Smooth muscle cell (in vitro differentiated cells): ENCODE measurements at regions not wholly inside any gene's neighbourhood (a gene's known extent, or its start where the extent isn't known, plus 50 kb on each side); places are given as distances from the start of the nearest gene placed in this dataset.

Experiments used
- DNase-seq: peaks from one replicate; lab custom pipeline; 2025; ENCODE audit not compliant: unreplicated experiment; lab: John Stamatoyannopoulos, UW
- H2AFZ ChIP-seq: fragments of 200-600 bp; sonication (generic); 2 replicates; pipeline ENCODE4 v1.6.0; 2016; ENCODE audit warnings: antibody characterized with exemption, low read depth, mild to moderate bottlenecking
- H3F3A ChIP-seq: fragments of 200-600 bp; sonication (generic); 2 replicates; pipeline ENCODE4 v1.6.0; 2017; ENCODE audit warnings: antibody characterized with exemption, low read depth
- H3K27ac ChIP-seq: fragments of 200-600 bp; sonication (generic); 2 replicates; pipeline ENCODE4 v1.5.1; 2016; ENCODE audit warnings: low read depth, mild to moderate bottlenecking
- H3K27me3 ChIP-seq: fragments of 200-600 bp; sonication (generic); 2 replicates; pipeline ENCODE4 v1.6.1; 2016; ENCODE audit warnings: low read depth, mild to moderate bottlenecking
- H3K36me3 ChIP-seq: fragments of 200-600 bp; sonication (generic); 2 replicates; pipeline ENCODE4 v1.5.1; 2016; ENCODE audit warnings: low read depth
- H3K4me1 ChIP-seq: fragments of 200-600 bp; sonication (generic); 2 replicates; pipeline ENCODE4 v1.5.1; 2016; ENCODE audit warnings: low read depth
- H3K4me2 ChIP-seq: fragments of 200-600 bp; sonication (generic); 2 replicates; pipeline ENCODE4 v1.6.0; 2016; ENCODE audit warnings: mild to moderate bottlenecking
- H3K4me3 ChIP-seq: fragments of 200-600 bp; sonication (generic); 2 replicates; pipeline ENCODE4 v1.5.1; 2016; ENCODE audit warnings: mild to moderate bottlenecking
- H3K79me2 ChIP-seq: fragments of 200-600 bp; sonication (generic); 2 replicates; pipeline ENCODE4 v1.6.0; 2016; ENCODE audit warnings: low read depth, mild to moderate bottlenecking
- H3K9ac ChIP-seq: fragments of 200-600 bp; sonication (generic); 2 replicates; pipeline ENCODE4 v1.6.0; 2016; ENCODE audit warnings: low read depth
- H3K9me3 ChIP-seq: fragments of 200-600 bp; sonication (generic); replicated peaks from 2 replicates; pipeline ENCODE4 v1.5.1; 2016; ENCODE audit warnings: low read depth
- H4K20me1 ChIP-seq: fragments of 200-600 bp; sonication (generic); 2 replicates; pipeline ENCODE4 v1.6.0; 2016; ENCODE audit warnings: low read depth
- WGBS: methylation state at CpG from one replicate; pipeline ENCODE4 v1.1.7; 2016; ENCODE audit warnings: low lambda C conversion rate; 5-methylcytosine and 5-hydroxymethylcytosine counted together
- TF ChIP-seq, protein P1 (sequence below): fragments of 200-600 bp; sonication (generic); IDR thresholded peaks from 2 replicates; pipeline ENCODE4 v1.5.1; 2017; ENCODE audit warnings: borderline replicate concordance, mild to moderate bottlenecking, antibody characterized with exemption; ENCODE audit not compliant: insufficient read depth, poor library complexity, severe bottlenecking

DNA sequence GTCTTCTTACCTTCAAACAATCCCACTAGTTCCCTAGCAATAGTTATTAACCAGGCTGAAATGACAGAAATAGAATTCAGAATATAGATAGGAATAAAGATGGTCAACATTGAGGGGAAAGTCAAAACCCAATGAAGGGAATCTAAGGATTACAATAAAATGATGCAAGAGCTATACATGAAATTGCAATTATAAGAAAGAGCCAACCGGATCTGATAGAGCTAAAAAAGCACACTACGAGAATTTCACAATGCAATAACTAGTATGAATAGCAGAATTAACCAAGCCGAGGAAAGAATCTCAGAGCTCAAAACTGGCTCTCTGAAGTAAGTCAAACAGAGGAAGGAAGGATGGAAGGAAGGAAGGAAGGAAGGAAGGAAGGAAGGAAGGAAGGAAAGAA lies 288.7 kb upstream of the KCND2 start:
- TF ChIP-seq, protein P1, sequence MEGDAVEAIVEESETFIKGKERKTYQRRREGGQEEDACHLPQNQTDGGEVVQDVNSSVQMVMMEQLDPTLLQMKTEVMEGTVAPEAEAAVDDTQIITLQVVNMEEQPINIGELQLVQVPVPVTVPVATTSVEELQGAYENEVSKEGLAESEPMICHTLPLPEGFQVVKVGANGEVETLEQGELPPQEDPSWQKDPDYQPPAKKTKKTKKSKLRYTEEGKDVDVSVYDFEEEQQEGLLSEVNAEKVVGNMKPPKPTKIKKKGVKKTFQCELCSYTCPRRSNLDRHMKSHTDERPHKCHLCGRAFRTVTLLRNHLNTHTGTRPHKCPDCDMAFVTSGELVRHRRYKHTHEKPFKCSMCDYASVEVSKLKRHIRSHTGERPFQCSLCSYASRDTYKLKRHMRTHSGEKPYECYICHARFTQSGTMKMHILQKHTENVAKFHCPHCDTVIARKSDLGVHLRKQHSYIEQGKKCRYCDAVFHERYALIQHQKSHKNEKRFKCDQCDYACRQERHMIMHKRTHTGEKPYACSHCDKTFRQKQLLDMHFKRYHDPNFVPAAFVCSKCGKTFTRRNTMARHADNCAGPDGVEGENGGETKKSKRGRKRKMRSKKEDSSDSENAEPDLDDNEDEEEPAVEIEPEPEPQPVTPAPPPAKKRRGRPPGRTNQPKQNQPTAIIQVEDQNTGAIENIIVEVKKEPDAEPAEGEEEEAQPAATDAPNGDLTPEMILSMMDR = no peak
- H3K4me1 ChIP-seq = no peaks in the 10 kb centered on the region
- no peaks in the 10 kb centered on the region for H3K27me3 ChIP-seq
- no peak overlapping the region for H3K4me2 ChIP-seq
- H3K9ac ChIP-seq = no peak overlapping the region
- H3K9me3 ChIP-seq = no peaks in the 10 kb centered on the region
- no peak overlapping the region for H3K4me3 ChIP-seq
- DNase-seq = no peak
- no peaks in the 10 kb centered on the region for H3K79me2 ChIP-seq
- H3K27ac ChIP-seq = no peak overlapping the region
- H3K36me3 ChIP-seq = no peaks in the 10 kb centered on the region
- 96% methylated on average over 3 of the region's 3 CpGs for WGBS
- no peaks in the 10 kb centered on the region for H4K20me1 ChIP-seq
- H3F3A ChIP-seq = no peaks in the 10 kb centered on the region
- no peak overlapping the region for H2AFZ ChIP-seq

DNA sequence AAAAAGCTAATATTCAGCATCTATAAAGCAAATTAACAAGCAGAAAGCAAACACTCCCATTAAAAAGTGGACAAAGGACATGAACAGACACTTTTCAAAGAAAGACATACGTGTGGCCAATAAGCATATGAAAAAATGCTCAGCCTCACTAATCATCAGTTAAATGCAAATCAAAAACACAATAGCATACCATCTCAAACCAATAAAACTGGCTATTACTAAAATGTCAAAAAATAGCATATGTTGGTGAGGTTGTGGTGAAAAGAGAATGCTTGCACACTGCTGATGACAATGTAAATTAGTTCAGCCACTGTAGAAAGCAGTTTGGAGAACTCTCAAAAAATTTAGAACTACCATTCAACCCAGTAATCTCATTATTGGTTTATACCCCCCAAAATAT lies 284.6 kb upstream of the KCND2 start:
- Histone ChIP-seq H4K20me1 (no peaks in the 10 kb centered on the region), H3K4me2 (no peak overlapping the region), H3K9ac (no peak overlapping the region), H3K9me3 (no peaks in the 10 kb centered on the region), H3K36me3 (no peaks in the 10 kb centered on the region), H3K4me3 (no peak overlapping the region), H3K4me1 (no peaks in the 10 kb centered on the region), H3K27me3 (no peaks in the 10 kb centered on the region), H3K27ac (no peak overlapping the region), H2AFZ (no peak overlapping the region), H3K79me2 (no peaks in the 10 kb centered on the region), H3F3A (no peaks in the 10 kb centered on the region)
- DNase-seq = no peak
- TF ChIP-seq, protein P1 = no peak
- WGBS = 93% methylated on average over 1 of the region's 1 CpG

DNA sequence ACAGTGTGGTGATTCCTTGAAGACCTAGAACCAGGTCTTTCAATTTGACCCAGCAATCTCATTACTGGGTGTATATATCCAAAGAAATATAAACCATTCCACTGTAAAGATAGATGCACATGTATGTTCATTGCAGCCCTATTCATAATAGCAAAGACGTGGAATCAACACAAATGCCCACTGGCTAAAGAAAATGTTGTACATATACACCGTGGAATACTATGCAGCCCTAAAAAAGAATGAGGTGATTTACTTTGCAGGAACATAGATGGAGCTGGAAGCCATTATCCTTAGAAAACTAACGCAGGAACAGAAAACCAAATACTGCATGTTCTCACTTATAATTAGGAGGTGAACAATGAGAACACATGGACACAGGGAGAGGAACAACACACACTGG lies 278.0 kb upstream of the KCND2 start:
- no peak for DNase-seq
- no peaks in the 10 kb centered on the region for H4K20me1 ChIP-seq
- H3K4me3 ChIP-seq = no peak overlapping the region
- H2AFZ ChIP-seq = no peak overlapping the region
- H3K79me2 ChIP-seq = no peaks in the 10 kb centered on the region
- H3K36me3 ChIP-seq = no peaks in the 10 kb centered on the region
- H3K27ac ChIP-seq = no peak overlapping the region
- WGBS = 89% methylated on average over 3 of the region's 3 CpGs
- TF ChIP-seq, protein P1 = no peak
- H3K9me3 ChIP-seq = peaks cover 5% of the 10 kb centered on the region
- no peak overlapping the region for H3K4me2 ChIP-seq
- no peaks in the 10 kb centered on the region for H3K27me3 ChIP-seq
- no peaks in the 10 kb centered on the region for H3F3A ChIP-seq
- no peaks in the 10 kb centered on the region for H3K4me1 ChIP-seq
- no peak overlapping the region for H3K9ac ChIP-seq

DNA sequence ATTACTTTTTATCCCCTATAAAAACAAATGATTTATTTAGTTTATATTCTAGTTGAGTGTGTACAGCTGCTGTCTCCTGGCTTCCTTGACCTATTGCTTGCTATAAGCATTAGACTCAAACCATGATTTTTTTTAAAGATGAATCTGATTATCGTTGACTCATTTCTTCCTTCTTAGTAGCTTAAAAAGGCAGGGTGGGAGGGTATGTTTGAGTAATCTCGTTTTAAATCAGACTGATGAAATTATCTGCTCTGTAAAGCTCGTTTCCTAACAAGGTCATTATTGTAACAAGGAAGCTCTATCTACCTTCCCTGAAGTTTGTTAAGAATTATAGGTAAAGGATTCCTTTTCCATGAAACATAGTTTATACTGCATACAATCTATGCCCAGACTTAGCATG lies 276.3 kb upstream of the KCND2 start:
- Histone ChIP-seq H3K9me3 (peaks cover 5% of the 10 kb centered on the region), H3K9ac (no peak overlapping the region), H3K27me3 (no peaks in the 10 kb centered on the region), H2AFZ (no peak overlapping the region), H3K79me2 (no peaks in the 10 kb centered on the region), H3K27ac (no peak overlapping the region), H3K4me3 (no peak overlapping the region), H3K4me1 (no peaks in the 10 kb centered on the region), H3F3A (no peaks in the 10 kb centered on the region), H4K20me1 (no peaks in the 10 kb centered on the region), H3K4me2 (no peak overlapping the region), H3K36me3 (no peaks in the 10 kb centered on the region)
- TF ChIP-seq, protein P1 = no peak
- WGBS = 68% methylated on average over 3 of the region's 3 CpGs
- no peak for DNase-seq
